Liver (tissue), 8 donors: ENCODE measurements at regions not wholly inside any gene's neighbourhood (a gene's known extent, or its start where the extent isn't known, plus 50 kb on each side); places are given as distances from the start of the nearest gene placed in this dataset.
A peak's percentile ranks its signal among the peaks of the same experiment; 100 is the strongest.

Source experiments
- DNase-seq: peaks from one replicate; pipeline ENCODE4 v3.0.0-alpha.2; 2017; ENCODE audit warnings: low spot score
- H3K27ac ChIP-seq, 2 donors: one replicate each; pipeline ENCODE4 v1.7.0; 2013; ENCODE audit warnings: inconsistent platforms in 2 of 2, low read length in 2 of 2, control low read depth in 1 of 2, low read depth in 1 of 2, mild to moderate bottlenecking in 1 of 2
- H3K27me3 ChIP-seq, 4 donors: one replicate each; pipeline versions ENCODE4 v1.6.1 to v1.7.0; 2013; ENCODE audit warnings: low read length in 3 of 4, inconsistent platforms in 1 of 4, mild to moderate bottlenecking in 1 of 4, moderate library complexity in 1 of 4; ENCODE audit not compliant: control insufficient read depth in 4 of 4, insufficient read depth in 4 of 4
- H3K36me3 ChIP-seq, 4 donors: one replicate each; pipeline versions ENCODE4 v1.6.1 to v1.7.0; 2013; ENCODE audit warnings: low read length in 3 of 4, mild to moderate bottlenecking in 3 of 4, low read depth in 1 of 4, moderate library complexity in 1 of 4; ENCODE audit not compliant: control insufficient read depth in 4 of 4, insufficient read depth in 3 of 4
- H3K4me1 ChIP-seq, 4 donors: one replicate each; pipeline versions ENCODE4 v1.6.1 to v1.7.0; 2013; ENCODE audit warnings: low read length in 3 of 4, mild to moderate bottlenecking in 3 of 4, moderate library complexity in 1 of 4; ENCODE audit not compliant: control insufficient read depth in 4 of 4, insufficient read depth in 4 of 4
- H3K4me3 ChIP-seq, 3 donors: one replicate each; pipeline versions ENCODE4 v1.6.1 to v1.7.0; 2013; ENCODE audit warnings: low read length in 3 of 3, control low read depth in 1 of 3, low read depth in 1 of 3, mild to moderate bottlenecking in 1 of 3
- H3K9ac ChIP-seq, 2 donors: one replicate each; pipeline ENCODE4 v1.7.0; 2013; ENCODE audit warnings: low read length in 2 of 2, mild to moderate bottlenecking in 2 of 2, moderate library complexity in 2 of 2, control low read depth in 1 of 2, low read depth in 1 of 2
- H3K9me3 ChIP-seq, 4 donors: one replicate each; pipeline versions ENCODE4 v1.6.1 to v1.7.0; 2013; ENCODE audit warnings: low read length in 3 of 4; ENCODE audit not compliant: control insufficient read depth in 4 of 4
- ATF3 ChIP-seq: IDR thresholded peaks from 2 replicates; pipeline ENCODE4 v1.6.1; 2016; ENCODE audit warnings: antibody characterized with exemption
- CTCF ChIP-seq: fragments of 150-350 bp; IDR thresholded peaks from 2 replicates; pipeline ENCODE4 v1.5.1; 2017; ENCODE audit warnings: improper control_type of control experiment, low read depth, low read length; ENCODE audit not compliant: missing input control
- EGR1 ChIP-seq, 2 donors: IDR thresholded peaks; 2 replicates each; pipeline ENCODE4 v1.6.1; 2016 to 2018; ENCODE audit warnings: antibody characterized with exemption in 2 of 2, low read depth in 2 of 2
- FOXA1 ChIP-seq: IDR thresholded peaks from 2 replicates; pipeline ENCODE4 v1.6.1; 2016; ENCODE audit warnings: antibody characterized with exemption
- FOXA2 ChIP-seq: IDR thresholded peaks from 2 replicates; pipeline ENCODE4 v1.6.1; 2016; ENCODE audit warnings: antibody characterized with exemption
- GABPA ChIP-seq, 2 donors: IDR thresholded peaks in 1 of 2; conservative IDR thresholded peaks in 1 of 2; 2 replicates each; pipeline ENCODE4 v1.6.1; 2016; ENCODE audit warnings: antibody characterized with exemption in 2 of 2, mild to moderate bottlenecking in 1 of 2, moderate library complexity in 1 of 2
- HNF4A ChIP-seq, 2 donors: conservative IDR thresholded peaks; 2 replicates each; pipeline ENCODE4 v1.6.1; 2016; ENCODE audit warnings: antibody characterized with exemption in 2 of 2, mild to moderate bottlenecking in 2 of 2
- HNF4G ChIP-seq: IDR thresholded peaks from 2 replicates; pipeline ENCODE4 v1.6.1; 2016; ENCODE audit warnings: antibody characterized with exemption
- JUND ChIP-seq, 2 donors: IDR thresholded peaks; 2 replicates each; pipeline ENCODE4 v1.6.1; 2016; ENCODE audit warnings: antibody characterized with exemption in 2 of 2
- MAX ChIP-seq: IDR thresholded peaks from 2 replicates; pipeline ENCODE4 v1.6.1; 2016; ENCODE audit warnings: antibody characterized with exemption
- NR2F2 ChIP-seq: IDR thresholded peaks from 2 replicates; pipeline ENCODE4 v1.6.1; 2016; ENCODE audit warnings: antibody characterized with exemption
- RAD21 ChIP-seq, 2 donors: IDR thresholded peaks; 2 replicates each; pipeline ENCODE4 v1.6.1; 2016; ENCODE audit warnings: antibody characterized with exemption in 2 of 2, mild to moderate bottlenecking in 2 of 2
- REST ChIP-seq: IDR thresholded peaks from 2 replicates; pipeline ENCODE4 v1.6.1; 2016; ENCODE audit warnings: antibody characterized with exemption, mild to moderate bottlenecking
- RXRA ChIP-seq, 2 donors: IDR thresholded peaks; 2 replicates each; pipeline ENCODE4 v1.6.1; 2017 to 2018; ENCODE audit warnings: antibody characterized with exemption in 2 of 2, mild to moderate bottlenecking in 1 of 2
- SP1 ChIP-seq: IDR thresholded peaks from 2 replicates; pipeline ENCODE4 v1.6.1; 2018; ENCODE audit warnings: antibody characterized with exemption, mild to moderate bottlenecking
- TAF1 ChIP-seq: conservative IDR thresholded peaks from 2 replicates; pipeline ENCODE4 v1.6.1; 2016; ENCODE audit warnings: antibody characterized with exemption, mild to moderate bottlenecking
- YY1 ChIP-seq: IDR thresholded peaks from 2 replicates; pipeline ENCODE4 v1.6.1; 2016; ENCODE audit warnings: antibody characterized with exemption, mild to moderate bottlenecking
- ZBTB33 ChIP-seq: IDR thresholded peaks from 2 replicates; pipeline ENCODE4 v1.6.1; 2016; ENCODE audit warnings: antibody characterized with exemption
- WGBS: extraction: QIAGEN DNeasy Blood & Tissue Kit; methylation state at CpG from one replicate; pipeline ENCODE4 v1.1.7; 2013; 5-methylcytosine and 5-hydroxymethylcytosine counted together
- donor health status: healthy.
- donor health status: healthy.
- donor health status: healthy.
- donor health status: healthy.
- donor health status: healthy.

- Histone ChIP-seq H3K9me3 (no peaks in the 10 kb centered on the region), H3K27ac (peak overlapping the region; percentile 28 to 53), H3K9ac (no peak overlapping the region), H3K27me3 (no peaks in the 10 kb centered on the region), H3K4me3 (no peak overlapping the region), H3K36me3 (no peaks in the 10 kb centered on the region), H3K4me1 (peaks cover 4 to 6% (median 4%) of the 10 kb centered on the region in 4 donors)
- DNase-seq: no peak
- TF ChIP-seq RAD21 (IDR thresholded peaks at IDR 0.05): peak; percentile 43 to 45
- peak; percentile 45 for TF ChIP-seq SP1
- no peak for TF ChIP-seq TAF1
- TF ChIP-seq REST: no peak
- TF ChIP-seq FOXA1: peak; percentile 53
- no peak for TF ChIP-seq YY1
- peak; percentile 67 for TF ChIP-seq FOXA2
- no peak for TF ChIP-seq MAX
- no peak for TF ChIP-seq NR2F2
- no peak for TF ChIP-seq ZBTB33
- no peak for TF ChIP-seq GABPA (IDR thresholded peaks at IDR 0.05 in 1 of 2, conservative IDR thresholded peaks at IDR 0.05 in 1 of 2)
- TF ChIP-seq RXRA (IDR thresholded peaks at IDR 0.05): peak; percentile 22 to 69
- no peak for TF ChIP-seq EGR1 (IDR thresholded peaks at IDR 0.05; ENCODE audit: low read depth in 2 of 2)
- no peak for TF ChIP-seq HNF4G
- TF ChIP-seq HNF4A (conservative IDR thresholded peaks at IDR 0.05): peak; percentile 42 to 58
- TF ChIP-seq JUND (IDR thresholded peaks at IDR 0.05): peak in 1 of 2 donors; percentile 9
- peak; percentile 78 for TF ChIP-seq ATF3
- TF ChIP-seq CTCF: no peak
- 16% methylated on average over 1 of the region's 1 CpG for WGBS
These were observed 211.6 kb upstream of the IGF1 start for GRCh38 chr12:102691773-102692555.
